ENCODE measurements at regions not wholly inside any gene's neighbourhood (a gene's known extent, or its start where the extent isn't known, plus 50 kb on each side); places are given as distances from the start of the nearest gene placed in this dataset.
"Not testable (repeated sequence)": the region's sequence is repeated elsewhere in the genome, so short reads cannot be mapped to it uniquely, and the experiment has no call there.

DNA sequence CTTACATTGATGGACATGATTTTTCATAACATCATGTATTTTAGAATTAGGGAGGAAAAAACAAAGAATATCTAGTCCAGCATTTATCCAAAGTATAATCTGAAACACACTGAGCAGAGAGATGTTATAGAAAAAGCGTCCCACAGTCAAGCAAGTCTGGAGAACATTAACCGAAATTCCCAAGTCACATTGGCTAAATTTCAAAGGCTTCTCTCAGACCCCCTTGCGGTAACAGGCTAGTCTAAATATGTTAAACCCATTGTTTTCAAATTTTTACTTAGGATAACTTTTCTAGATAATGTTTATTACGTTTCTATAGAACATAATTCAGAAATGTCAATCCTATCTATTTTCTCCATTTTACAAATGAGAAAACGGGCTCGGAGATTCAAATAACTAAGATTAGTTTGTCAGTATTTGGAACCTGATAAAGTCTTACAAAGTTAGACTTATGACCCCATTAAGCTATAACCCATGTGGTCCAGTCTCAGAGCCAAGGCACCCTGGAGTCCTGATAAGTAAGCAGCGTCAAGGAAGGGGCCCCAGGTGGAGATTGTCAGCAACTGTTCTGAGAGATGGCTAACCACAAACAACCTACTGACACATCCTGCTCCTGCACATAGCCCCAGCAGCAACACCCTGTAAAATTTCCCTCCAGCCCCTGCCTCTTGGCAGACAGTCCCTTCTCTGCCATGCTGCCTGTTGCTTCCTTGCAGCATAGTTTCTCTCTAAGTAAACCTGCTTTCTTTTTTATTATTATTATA is 220.6 kb upstream of the TMEM260 start:
- TF ChIP-seq, protein P1, sequence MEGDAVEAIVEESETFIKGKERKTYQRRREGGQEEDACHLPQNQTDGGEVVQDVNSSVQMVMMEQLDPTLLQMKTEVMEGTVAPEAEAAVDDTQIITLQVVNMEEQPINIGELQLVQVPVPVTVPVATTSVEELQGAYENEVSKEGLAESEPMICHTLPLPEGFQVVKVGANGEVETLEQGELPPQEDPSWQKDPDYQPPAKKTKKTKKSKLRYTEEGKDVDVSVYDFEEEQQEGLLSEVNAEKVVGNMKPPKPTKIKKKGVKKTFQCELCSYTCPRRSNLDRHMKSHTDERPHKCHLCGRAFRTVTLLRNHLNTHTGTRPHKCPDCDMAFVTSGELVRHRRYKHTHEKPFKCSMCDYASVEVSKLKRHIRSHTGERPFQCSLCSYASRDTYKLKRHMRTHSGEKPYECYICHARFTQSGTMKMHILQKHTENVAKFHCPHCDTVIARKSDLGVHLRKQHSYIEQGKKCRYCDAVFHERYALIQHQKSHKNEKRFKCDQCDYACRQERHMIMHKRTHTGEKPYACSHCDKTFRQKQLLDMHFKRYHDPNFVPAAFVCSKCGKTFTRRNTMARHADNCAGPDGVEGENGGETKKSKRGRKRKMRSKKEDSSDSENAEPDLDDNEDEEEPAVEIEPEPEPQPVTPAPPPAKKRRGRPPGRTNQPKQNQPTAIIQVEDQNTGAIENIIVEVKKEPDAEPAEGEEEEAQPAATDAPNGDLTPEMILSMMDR (IDR thresholded peaks at IDR 0.05; ENCODE audit: control extremely low read depth, extremely low read depth): no peak
- DNase-seq (peak; percentile 32 to 59 (median 53)), ATAC-seq (ENCODE audit: insufficient read depth, low FRiP score) (no peak)
- WGBS, 2 donors: 67 to 78% methylated on average over 7 of the region's 7 CpGs
- H3K36me3 ChIP-seq (ENCODE audit: control insufficient read depth in 4 of 4, insufficient read depth in 4 of 4, low read length in 4 of 4): no peaks in the 10 kb centered on the region
- H3K27me3 ChIP-seq (ENCODE audit: control insufficient read depth in 3 of 3, insufficient read depth in 3 of 3, low read length in 2 of 3): no peaks in the 10 kb centered on the region
- H3K4me3 ChIP-seq: no peak overlapping the region
- peaks cover 0 to 18% (median 2%) of the 10 kb centered on the region in 5 donors for H3K4me1 ChIP-seq (ENCODE audit: control insufficient read depth in 5 of 5, insufficient read depth in 5 of 5, low read length in 5 of 5)
- no peak overlapping the region for H3K27ac ChIP-seq (ENCODE audit: low read depth in 1 of 2, low read length in 1 of 2)
- H3K9me3 ChIP-seq (ENCODE audit: control insufficient read depth in 4 of 4, insufficient read depth in 3 of 4, low read length in 3 of 4): no peaks in the 10 kb centered on the region
- no peak overlapping the region for H3K9ac ChIP-seq (ENCODE audit: insufficient read depth in 1 of 2, low read length in 2 of 2)

DNA sequence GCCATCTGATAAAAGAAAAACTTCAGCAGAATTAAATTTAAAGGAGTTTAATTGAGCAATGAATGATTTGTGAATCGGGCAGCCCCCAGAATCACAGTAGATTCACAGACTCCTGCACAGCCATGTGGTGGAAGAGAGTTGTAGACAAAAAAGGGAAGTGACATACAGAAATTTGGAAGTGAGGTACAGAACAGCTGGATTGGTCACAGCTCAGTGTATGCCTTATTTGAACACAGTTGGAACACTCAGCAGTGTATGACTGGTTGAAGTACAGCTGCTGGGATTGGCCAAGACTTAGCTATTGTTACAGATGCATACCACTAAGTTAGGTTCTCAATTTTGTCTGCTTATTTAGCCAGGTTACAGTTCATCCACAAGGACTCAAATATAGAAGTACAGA is 213.9 kb upstream of the TMEM260 start:
- not testable (repeated sequence) for H3K27ac ChIP-seq (ENCODE audit: low read depth in 1 of 2, low read length in 1 of 2); H3K4me3 ChIP-seq; H3K9me3 ChIP-seq (ENCODE audit: control insufficient read depth in 4 of 4, insufficient read depth in 3 of 4, low read length in 3 of 4); H3K27me3 ChIP-seq (ENCODE audit: control insufficient read depth in 3 of 3, insufficient read depth in 3 of 3, low read length in 2 of 3); ATAC-seq (ENCODE audit: insufficient read depth, low FRiP score); H3K9ac ChIP-seq (ENCODE audit: insufficient read depth in 1 of 2, low read length in 2 of 2); DNase-seq; H3K36me3 ChIP-seq (ENCODE audit: control insufficient read depth in 4 of 4, insufficient read depth in 4 of 4, low read length in 4 of 4); H3K4me1 ChIP-seq (ENCODE audit: control insufficient read depth in 5 of 5, insufficient read depth in 5 of 5, low read length in 5 of 5)
- WGBS, 2 donors: 89 to 92% methylated on average over 1 of the region's 1 CpG

DNA sequence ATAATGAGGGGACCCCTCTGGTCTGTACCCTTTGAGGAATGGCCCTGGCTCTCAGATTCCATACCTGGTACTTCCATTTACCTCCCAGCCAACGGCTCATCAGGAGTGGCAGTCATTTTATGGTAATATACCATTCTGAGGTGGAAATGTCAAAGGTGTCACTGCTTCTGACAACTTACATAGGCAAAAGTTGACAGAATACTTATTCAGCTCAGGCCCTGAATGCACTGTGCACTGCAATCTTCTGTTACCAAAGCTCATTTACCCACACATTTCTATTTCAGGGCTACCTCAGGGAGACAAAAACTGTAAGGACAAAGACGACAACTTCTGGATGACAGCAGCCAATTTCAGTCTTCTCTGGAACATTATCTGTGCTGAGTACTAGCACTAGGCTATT is 212.2 kb upstream of the TMEM260 start:
- WGBS, 2 donors: 91 to 98% methylated on average over 2 of the region's 2 CpGs
- H3K27me3 ChIP-seq (ENCODE audit: control insufficient read depth in 3 of 3, insufficient read depth in 3 of 3, low read length in 2 of 3): no peaks in the 10 kb centered on the region
- H3K27ac ChIP-seq (ENCODE audit: low read depth in 1 of 2, low read length in 1 of 2): no peak overlapping the region
- TF ChIP-seq, protein P1 (IDR thresholded peaks at IDR 0.05; ENCODE audit: control extremely low read depth, extremely low read depth): no peak
- no peak overlapping the region for H3K9ac ChIP-seq (ENCODE audit: insufficient read depth in 1 of 2, low read length in 2 of 2)
- peaks cover 0 to 4% (median 1%) of the 10 kb centered on the region in 4 donors for H3K9me3 ChIP-seq (ENCODE audit: control insufficient read depth in 4 of 4, insufficient read depth in 3 of 4, low read length in 3 of 4)
- DNase-seq: no peak
- no peaks in the 10 kb centered on the region for H3K4me1 ChIP-seq (ENCODE audit: control insufficient read depth in 5 of 5, insufficient read depth in 5 of 5, low read length in 5 of 5)
- H3K36me3 ChIP-seq (ENCODE audit: control insufficient read depth in 4 of 4, insufficient read depth in 4 of 4, low read length in 4 of 4): no peaks in the 10 kb centered on the region
- no peak overlapping the region for H3K4me3 ChIP-seq
- no peak for ATAC-seq (ENCODE audit: insufficient read depth, low FRiP score)

DNA sequence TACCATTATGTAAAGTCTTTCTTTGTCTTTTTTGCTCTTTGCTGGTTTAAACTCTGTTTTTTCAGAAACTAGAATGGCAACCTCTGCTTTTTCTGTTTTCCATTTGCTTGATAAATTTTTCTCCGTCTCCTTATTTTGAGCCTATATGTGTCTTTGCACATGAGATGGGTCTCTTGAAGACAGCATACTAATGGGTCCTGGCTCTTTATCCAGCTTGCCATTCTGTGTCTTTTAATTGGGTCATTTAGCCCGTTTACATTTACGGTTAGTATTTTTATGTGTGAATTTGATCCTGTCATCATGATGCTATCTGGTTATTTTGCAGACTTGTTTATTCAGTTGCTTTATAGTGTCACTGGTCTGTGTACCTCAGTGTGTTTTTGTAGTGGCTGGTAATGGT is 207.9 kb upstream of the TMEM260 start:
- Histone ChIP-seq H3K27me3 (ENCODE audit: control insufficient read depth in 3 of 3, insufficient read depth in 3 of 3, low read length in 2 of 3) (no peaks in the 10 kb centered on the region), H3K4me1 (ENCODE audit: control insufficient read depth in 5 of 5, insufficient read depth in 5 of 5, low read length in 5 of 5) (no peaks in the 10 kb centered on the region), H3K36me3 (ENCODE audit: control insufficient read depth in 4 of 4, insufficient read depth in 4 of 4, low read length in 4 of 4) (no peaks in the 10 kb centered on the region), H3K27ac (ENCODE audit: low read depth in 1 of 2, low read length in 1 of 2) (no peak overlapping the region), H3K9ac (ENCODE audit: insufficient read depth in 1 of 2, low read length in 2 of 2) (no peak overlapping the region), H3K4me3 (no peak overlapping the region), H3K9me3 (ENCODE audit: control insufficient read depth in 4 of 4, insufficient read depth in 3 of 4, low read length in 3 of 4) (peaks cover 0 to 4% (median 1%) of the 10 kb centered on the region in 4 donors)
- no peak for ATAC-seq (ENCODE audit: insufficient read depth, low FRiP score)
- no peak for DNase-seq
- 95 to 96% methylated on average over 3 of the region's 3 CpGs for WGBS, 2 donors
- TF ChIP-seq, protein P1 (IDR thresholded peaks at IDR 0.05; ENCODE audit: control extremely low read depth, extremely low read depth): no peak
